Neural cell (in vitro differentiated cells): ENCODE measurements at regions not wholly inside any gene's neighbourhood (a gene's known extent, or its start where the extent isn't known, plus 50 kb on each side); places are given as distances from the start of the nearest gene placed in this dataset.

ENCODE experiments used
- H2AFZ ChIP-seq: fragments of 200-600, 300-800 bp; sonication (generic), shearing (Covaris generic); 2 replicates; pipeline ENCODE4 v1.6.0; 2014; ENCODE audit warnings: low read depth, mild to moderate bottlenecking, antibody characterized with exemption, low read length, moderate library complexity
- H3F3A ChIP-seq: fragments of 200-600 bp; shearing (Covaris generic); 2 replicates; pipeline ENCODE4 v1.6.1; 2016; ENCODE audit warnings: mild to moderate bottlenecking, moderate library complexity, mixed read lengths, antibody characterized with exemption, low read length; ENCODE audit not compliant: insufficient read depth, poor library complexity, severe bottlenecking
- H3K27ac ChIP-seq: fragments of 200-600, 300-800 bp; sonication (generic), shearing (Covaris generic); 2 replicates; pipeline ENCODE4 v1.5.1; 2014; ENCODE audit warnings: mild to moderate bottlenecking, low read length, moderate library complexity
- H3K27me3 ChIP-seq: fragments of 300-800, 200-600 bp; sonication (generic), shearing (Covaris generic); 2 replicates; pipeline ENCODE4 v1.6.0; 2014; ENCODE audit warnings: mild to moderate bottlenecking, low read depth, low read length, moderate library complexity; ENCODE audit not compliant: insufficient read depth
- H3K36me3 ChIP-seq: fragments of 300-800, 200-600 bp; sonication (generic), shearing (Covaris generic); 2 replicates; pipeline ENCODE4 v1.5.1; 2014; ENCODE audit warnings: mild to moderate bottlenecking, antibody characterized with exemption, low read length, moderate library complexity; ENCODE audit not compliant: insufficient read depth
- H3K4me2 ChIP-seq: fragments of 300-800, 200-600 bp; sonication (generic), shearing (Covaris generic); 2 replicates; pipeline ENCODE4 v1.6.0; 2014; ENCODE audit warnings: mild to moderate bottlenecking, low read length
- H3K4me3 ChIP-seq: fragments of 300-800, 200-600 bp; sonication (generic), shearing (Covaris generic); 2 replicates; pipeline ENCODE4 v1.5.1; 2014; ENCODE audit warnings: mild to moderate bottlenecking, low read length, moderate library complexity
- H3K79me2 ChIP-seq: fragments of 200-600 bp; shearing (Covaris generic); replicated peaks from 2 replicates; pipeline ENCODE4 v1.6.0; 2014; ENCODE audit warnings: mild to moderate bottlenecking, low read length, moderate library complexity; ENCODE audit not compliant: insufficient read depth
- H3K9ac ChIP-seq: fragments of 300-800, 200-600 bp; sonication (generic), shearing (Covaris generic); 2 replicates; pipeline ENCODE4 v1.6.1; 2016; ENCODE audit warnings: mild to moderate bottlenecking, low read length, mixed read lengths
- H3K9me2 ChIP-seq: fragments of 200-600 bp; shearing (Covaris generic); 2 replicates; pipeline ENCODE4 v1.6.1; 2016; ENCODE audit warnings: mild to moderate bottlenecking, low read length, mixed read lengths; ENCODE audit not compliant: insufficient read depth
- H3K9me3 ChIP-seq: fragments of 200-600, 300-800 bp; sonication (generic), shearing (Covaris generic); 2 replicates; pipeline ENCODE4 v1.6.1; 2016; ENCODE audit warnings: mild to moderate bottlenecking, mixed run types, low read length, moderate library complexity, mixed read lengths
- H4K20me1 ChIP-seq: fragments of 200-600 bp; shearing (Covaris generic); 2 replicates; pipeline ENCODE4 v1.6.1; 2016; ENCODE audit warnings: mild to moderate bottlenecking, mixed run types; ENCODE audit not compliant: insufficient read depth
- EP300 ChIP-seq: fragments of 450-650 bp; conservative IDR thresholded peaks from 2 replicates; pipeline ENCODE4 v1.6.1; 2014; ENCODE audit warnings: antibody characterized with exemption, mild to moderate bottlenecking, moderate library complexity; ENCODE audit not compliant: poor library complexity, severe bottlenecking
- EZH2 ChIP-seq: fragments of 200-600, 300-800 bp; shearing (Covaris generic), sonication (generic); IDR thresholded peaks from 2 replicates; pipeline ENCODE4 v1.6.1; 2014; ENCODE audit warnings: antibody characterized with exemption, low read length, borderline replicate concordance, mild to moderate bottlenecking; ENCODE audit not compliant: insufficient read depth, poor library complexity, severe bottlenecking
- MXI1 ChIP-seq: fragments of 450-650 bp; conservative IDR thresholded peaks from 2 replicates; pipeline ENCODE4 v1.6.1; 2014; ENCODE audit warnings: antibody characterized with exemption, mild to moderate bottlenecking; ENCODE audit not compliant: poor library complexity, severe bottlenecking
- POLR2AphosphoS5 ChIP-seq: IDR thresholded peaks from 2 replicates; pipeline ENCODE4 v1.6.1; 2012
- RAD21 ChIP-seq: fragments of 450-650 bp; conservative IDR thresholded peaks from 2 replicates; pipeline ENCODE4 v1.6.1; 2014; ENCODE audit warnings: antibody characterized with exemption, mild to moderate bottlenecking, moderate library complexity
- SMC3 ChIP-seq: fragments of 450-650 bp; conservative IDR thresholded peaks from 2 replicates; pipeline ENCODE4 v1.6.1; 2014; ENCODE audit warnings: antibody characterized with exemption, mild to moderate bottlenecking, moderate library complexity; ENCODE audit not compliant: poor library complexity
- TAF1 ChIP-seq: IDR thresholded peaks from 2 replicates; pipeline ENCODE4 v1.6.1; 2012; ENCODE audit warnings: low read depth
- TF ChIP-seq, protein P1 (sequence below): IDR thresholded peaks from 2 replicates; pipeline ENCODE4 v1.6.1; 2012; ENCODE audit warnings: borderline replicate concordance
- TF ChIP-seq, protein P2 (sequence below): fragments of 450-650 bp; IDR thresholded peaks from 2 replicates; pipeline ENCODE4 v1.5.1; 2014; ENCODE audit warnings: antibody characterized with exemption, mild to moderate bottlenecking, moderate library complexity; ENCODE audit not compliant: poor library complexity, severe bottlenecking

DNA sequence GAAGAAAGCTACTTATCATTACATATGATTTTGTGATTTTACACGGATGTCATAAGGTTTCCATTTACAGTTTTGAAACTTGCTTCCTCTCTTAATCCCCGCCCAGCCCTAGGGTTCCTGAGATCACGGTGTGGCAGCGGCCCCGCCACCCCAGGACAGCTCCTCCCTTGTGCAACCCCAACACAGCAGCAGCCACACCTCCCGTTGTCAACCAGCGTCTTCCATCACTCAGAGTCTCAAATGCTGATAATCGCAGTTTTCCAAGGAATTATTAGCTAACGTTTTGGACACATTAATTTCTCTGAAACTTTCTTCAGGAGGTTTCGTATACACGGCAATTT lies 204.8 kb downstream of the THBS2 start:
- H3F3A ChIP-seq = no peaks in the 10 kb centered on the region
- H3K4me3 ChIP-seq = no peak overlapping the region
- H3K79me2 ChIP-seq = no peaks in the 10 kb centered on the region
- no peak overlapping the region for H3K9ac ChIP-seq
- no peak overlapping the region for H2AFZ ChIP-seq
- H3K36me3 ChIP-seq = no peaks in the 10 kb centered on the region
- no peaks in the 10 kb centered on the region for H3K9me2 ChIP-seq
- H3K27me3 ChIP-seq = no peaks in the 10 kb centered on the region
- H4K20me1 ChIP-seq = no peaks in the 10 kb centered on the region
- no peak overlapping the region for H3K27ac ChIP-seq
- H3K4me2 ChIP-seq = no peak overlapping the region
- H3K9me3 ChIP-seq = no peaks in the 10 kb centered on the region
- TF ChIP-seq SMC3 = no peak
- TF ChIP-seq, protein P1, sequence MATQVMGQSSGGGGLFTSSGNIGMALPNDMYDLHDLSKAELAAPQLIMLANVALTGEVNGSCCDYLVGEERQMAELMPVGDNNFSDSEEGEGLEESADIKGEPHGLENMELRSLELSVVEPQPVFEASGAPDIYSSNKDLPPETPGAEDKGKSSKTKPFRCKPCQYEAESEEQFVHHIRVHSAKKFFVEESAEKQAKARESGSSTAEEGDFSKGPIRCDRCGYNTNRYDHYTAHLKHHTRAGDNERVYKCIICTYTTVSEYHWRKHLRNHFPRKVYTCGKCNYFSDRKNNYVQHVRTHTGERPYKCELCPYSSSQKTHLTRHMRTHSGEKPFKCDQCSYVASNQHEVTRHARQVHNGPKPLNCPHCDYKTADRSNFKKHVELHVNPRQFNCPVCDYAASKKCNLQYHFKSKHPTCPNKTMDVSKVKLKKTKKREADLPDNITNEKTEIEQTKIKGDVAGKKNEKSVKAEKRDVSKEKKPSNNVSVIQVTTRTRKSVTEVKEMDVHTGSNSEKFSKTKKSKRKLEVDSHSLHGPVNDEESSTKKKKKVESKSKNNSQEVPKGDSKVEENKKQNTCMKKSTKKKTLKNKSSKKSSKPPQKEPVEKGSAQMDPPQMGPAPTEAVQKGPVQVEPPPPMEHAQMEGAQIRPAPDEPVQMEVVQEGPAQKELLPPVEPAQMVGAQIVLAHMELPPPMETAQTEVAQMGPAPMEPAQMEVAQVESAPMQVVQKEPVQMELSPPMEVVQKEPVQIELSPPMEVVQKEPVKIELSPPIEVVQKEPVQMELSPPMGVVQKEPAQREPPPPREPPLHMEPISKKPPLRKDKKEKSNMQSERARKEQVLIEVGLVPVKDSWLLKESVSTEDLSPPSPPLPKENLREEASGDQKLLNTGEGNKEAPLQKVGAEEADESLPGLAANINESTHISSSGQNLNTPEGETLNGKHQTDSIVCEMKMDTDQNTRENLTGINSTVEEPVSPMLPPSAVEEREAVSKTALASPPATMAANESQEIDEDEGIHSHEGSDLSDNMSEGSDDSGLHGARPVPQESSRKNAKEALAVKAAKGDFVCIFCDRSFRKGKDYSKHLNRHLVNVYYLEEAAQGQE = no peak

DNA sequence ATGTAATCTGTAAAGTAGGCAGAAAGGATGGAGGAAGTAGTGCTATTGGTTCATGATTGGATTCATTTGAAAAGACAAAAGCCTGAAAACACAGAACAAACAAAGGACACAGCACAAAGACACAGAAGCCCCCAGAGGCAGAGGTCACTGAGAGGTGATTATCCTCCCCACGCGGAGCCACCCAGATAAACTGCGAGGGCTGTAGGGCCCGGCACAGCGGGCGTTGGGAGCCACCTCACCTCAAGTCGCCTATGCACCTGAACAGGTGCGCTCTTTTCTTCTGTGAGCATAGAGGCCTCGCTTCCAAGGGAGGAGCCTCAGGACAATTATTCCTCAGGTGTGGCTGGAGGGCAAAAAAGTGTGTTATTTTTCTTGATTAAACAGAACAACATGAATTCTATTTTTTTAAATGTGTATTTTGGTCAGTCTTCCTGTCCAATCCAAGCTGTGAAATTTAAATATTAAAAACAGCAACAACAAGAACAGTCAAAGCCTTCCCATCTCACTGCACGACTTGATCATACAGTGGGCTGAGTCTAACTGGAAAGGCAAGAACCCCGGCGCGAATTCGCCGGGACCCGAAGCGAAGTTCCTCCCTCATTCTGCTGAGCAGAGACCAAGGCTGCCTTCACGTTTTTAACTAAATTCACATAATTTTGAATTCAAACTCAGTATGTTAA lies 205.3 kb downstream of the THBS2 start:
- no peaks in the 10 kb centered on the region for H3K36me3 ChIP-seq
- no peaks in the 10 kb centered on the region for H3K9me2 ChIP-seq
- H3K4me2 ChIP-seq = no peak overlapping the region
- TF ChIP-seq POLR2AphosphoS5 = no peak
- TF ChIP-seq, protein P1 = no peak
- TF ChIP-seq SMC3 = no peak
- no peak for TF ChIP-seq MXI1
- TF ChIP-seq, protein P2, sequence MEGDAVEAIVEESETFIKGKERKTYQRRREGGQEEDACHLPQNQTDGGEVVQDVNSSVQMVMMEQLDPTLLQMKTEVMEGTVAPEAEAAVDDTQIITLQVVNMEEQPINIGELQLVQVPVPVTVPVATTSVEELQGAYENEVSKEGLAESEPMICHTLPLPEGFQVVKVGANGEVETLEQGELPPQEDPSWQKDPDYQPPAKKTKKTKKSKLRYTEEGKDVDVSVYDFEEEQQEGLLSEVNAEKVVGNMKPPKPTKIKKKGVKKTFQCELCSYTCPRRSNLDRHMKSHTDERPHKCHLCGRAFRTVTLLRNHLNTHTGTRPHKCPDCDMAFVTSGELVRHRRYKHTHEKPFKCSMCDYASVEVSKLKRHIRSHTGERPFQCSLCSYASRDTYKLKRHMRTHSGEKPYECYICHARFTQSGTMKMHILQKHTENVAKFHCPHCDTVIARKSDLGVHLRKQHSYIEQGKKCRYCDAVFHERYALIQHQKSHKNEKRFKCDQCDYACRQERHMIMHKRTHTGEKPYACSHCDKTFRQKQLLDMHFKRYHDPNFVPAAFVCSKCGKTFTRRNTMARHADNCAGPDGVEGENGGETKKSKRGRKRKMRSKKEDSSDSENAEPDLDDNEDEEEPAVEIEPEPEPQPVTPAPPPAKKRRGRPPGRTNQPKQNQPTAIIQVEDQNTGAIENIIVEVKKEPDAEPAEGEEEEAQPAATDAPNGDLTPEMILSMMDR = no peak
- no peak for TF ChIP-seq EP300
- no peak for TF ChIP-seq EZH2
- TF ChIP-seq TAF1 = no peak
- TF ChIP-seq RAD21 = no peak
- no peaks in the 10 kb centered on the region for H3K27me3 ChIP-seq
- H3K27ac ChIP-seq = no peak overlapping the region
- H3K9ac ChIP-seq = no peak overlapping the region
- H3F3A ChIP-seq = no peaks in the 10 kb centered on the region
- H3K4me3 ChIP-seq = no peak overlapping the region
- H2AFZ ChIP-seq = no peak overlapping the region
- no peaks in the 10 kb centered on the region for H4K20me1 ChIP-seq
- no peaks in the 10 kb centered on the region for H3K79me2 ChIP-seq
- H3K9me3 ChIP-seq = no peaks in the 10 kb centered on the region
